Adrenal gland (tissue), 9 donors: ENCODE measurements at regions not wholly inside any gene's neighbourhood (a gene's known extent, or its start where the extent isn't known, plus 50 kb on each side); places are given as distances from the start of the nearest gene placed in this dataset.

Experiments used
- DNase-seq, 7 donors: peaks; one replicate each; pipeline ENCODE4 v3.0.0-alpha.2; 2019 to 2020
- H3K27ac ChIP-seq, 5 donors: fragments of 200-600 bp; sonication (generic) in 4 of 5; 1 replicate in 3 of 5; 2 replicates in 2 of 5; pipeline versions ENCODE4 v1.5.1 to v1.8.0; 2016 to 2020; ENCODE audit warnings: mild to moderate bottlenecking in 1 of 5
- H3K27me3 ChIP-seq: fragments of 200-600 bp; 2 replicates; pipeline ENCODE4 v1.8.0; 2021
- H3K36me3 ChIP-seq, 2 donors: fragments of 200-600 bp; replicated peaks in 1 of 2; 1 replicate in 1 of 2; 2 replicates in 1 of 2; pipeline versions ENCODE4 v1.5.1 to v1.8.0; 2018 to 2022
- H3K4me1 ChIP-seq, 2 donors: fragments of 200-600 bp; replicated peaks in 1 of 2; 1 replicate in 1 of 2; 2 replicates in 1 of 2; pipeline versions ENCODE4 v1.5.1 to v1.8.0; 2018 to 2021
- H3K4me3 ChIP-seq, 4 donors: fragments of 200-600 bp; sonication (generic) in 3 of 4; one replicate each; pipeline ENCODE4 v1.5.1; 2016 to 2018
- H3K9me3 ChIP-seq, 3 donors: fragments of 200-600 bp; sonication (generic) in 1 of 3; replicated peaks in 1 of 3; 1 replicate in 2 of 3; 2 replicates in 1 of 3; pipeline versions ENCODE4 v1.5.1 to v1.8.0; 2016 to 2021
- CTCF ChIP-seq, 6 experiments: fragments of 450-650 bp in 4 of 6; fragments of 200-600 bp in 2 of 6; sonication (generic) in 1 of 6; IDR thresholded peaks; 1 replicate in 5 of 6; 2 replicates in 1 of 6; pipeline versions ENCODE4 v1.5.1 to v1.8.0; 2016 to 2021; ENCODE audit warnings: antibody characterized with exemption in 6 of 6, mild to moderate bottlenecking in 2 of 6, moderate library complexity in 1 of 6
- POLR2A ChIP-seq, 2 donors: fragments of 450-650 bp; IDR thresholded peaks; one replicate each; pipeline ENCODE4 v1.6.1; 2017; ENCODE audit warnings: antibody characterized with exemption in 2 of 2, mild to moderate bottlenecking in 2 of 2, moderate library complexity in 1 of 2
- WGBS, 4 donors: extraction: QIAGEN DNeasy Blood & Tissue Kit in 2 of 4; methylation state at CpG; one replicate each; pipeline versions ENCODE4 v1.1.5 to v1.1.7; 2013 to 2017; 5-methylcytosine and 5-hydroxymethylcytosine counted together
- intact Hi-C, 2 donors: fragments of 100-400 bp; cut with DNase I; formaldehyde crosslinking; loops; one replicate each; pipeline versions ENCODE4 v1.14.1 to v1.15.0; 2022 to 2023
- donor health status: healthy with polysubstance abuse.
- donor health status: Bipolar disorder and iron deficiency.
- donor health status: DM: yes; HTN: yes; CAD: no.
- donor health status: DM: no; HTN: no; CAD: no.
- donor health status: DM: no; HTN: no; CAD: no.

GRCh38 chr6:40195428-40196134 lies 261.3 kb upstream of the MOCS1 start:
- Histone ChIP-seq H3K27me3 (no peaks in the 10 kb centered on the region), H3K4me1 (no peaks in the 10 kb centered on the region), H3K27ac (no peak overlapping the region), H3K9me3 (no peaks in the 10 kb centered on the region), H3K36me3 (no peaks in the 10 kb centered on the region), H3K4me3 (no peak overlapping the region)
- no peak for DNase-seq
- intact Hi-C loops: no loop called here
- 71 to 88% (median 81%) methylated on average over 11 of the region's 11 CpGs for WGBS, 4 donors
- TF ChIP-seq POLR2A (IDR thresholded peaks at IDR 0.05) (no peak), CTCF (IDR thresholded peaks at IDR 0.05) (no peak)

DNA sequence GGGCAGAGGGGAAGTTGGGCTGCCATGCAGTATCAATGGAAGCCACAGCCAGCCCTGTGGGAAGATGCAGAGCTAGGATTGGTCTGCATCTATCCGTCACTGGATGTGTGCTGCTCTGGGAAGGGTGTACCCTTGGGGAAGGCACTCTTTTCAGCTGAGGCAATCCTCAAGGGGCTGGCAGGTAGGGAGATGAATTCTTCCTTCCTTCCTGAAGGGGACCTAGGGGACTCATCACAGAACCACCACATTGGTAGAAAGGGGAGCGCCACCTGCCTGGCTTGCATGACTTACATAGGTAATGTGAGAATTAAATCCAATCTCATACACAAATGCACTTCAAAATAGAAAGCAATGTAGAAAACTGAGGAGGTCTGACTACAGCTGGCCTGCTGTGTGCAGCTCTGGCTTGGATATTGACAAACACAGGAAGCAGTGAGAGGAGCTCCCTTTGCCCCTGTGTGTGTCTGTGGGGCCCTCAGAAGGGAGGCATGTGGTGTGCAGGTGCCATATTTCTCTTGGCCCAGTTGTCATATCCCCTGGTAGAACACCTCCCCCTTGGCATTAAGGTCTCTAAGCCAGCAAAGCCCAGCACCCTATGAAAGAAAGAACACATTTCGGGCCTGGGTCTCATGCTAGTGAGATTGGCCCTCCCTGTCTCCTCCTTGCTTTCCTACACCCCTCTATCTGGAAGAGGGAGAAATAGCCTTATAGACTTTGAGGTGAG lies 260.3 kb upstream of the MOCS1 start:
- H3K9me3 ChIP-seq: no peaks in the 10 kb centered on the region
- H3K4me3 ChIP-seq: no peak overlapping the region
- no peaks in the 10 kb centered on the region for H3K27me3 ChIP-seq
- H3K4me1 ChIP-seq: no peaks in the 10 kb centered on the region
- DNase-seq: no peak
- H3K27ac ChIP-seq: no peak overlapping the region
- no peaks in the 10 kb centered on the region for H3K36me3 ChIP-seq
- TF ChIP-seq CTCF (IDR thresholded peaks at IDR 0.05): no peak
- TF ChIP-seq POLR2A (IDR thresholded peaks at IDR 0.05): no peak
- intact Hi-C loops: no loop called here
- WGBS, 4 donors: 80 to 97% (median 92%) methylated on average over 2 to 3 of the region's 3 CpGs

- intact Hi-C loops: no loop called here
- no peak overlapping the region for H3K4me3 ChIP-seq
- DNase-seq: no peak
- no peak overlapping the region for H3K27ac ChIP-seq
- H3K27me3 ChIP-seq: no peaks in the 10 kb centered on the region
- H3K9me3 ChIP-seq: no peaks in the 10 kb centered on the region
- H3K4me1 ChIP-seq: no peaks in the 10 kb centered on the region
- whole genome bisulfite sequencing, 4 donors: 59 to 78% (median 66%) methylated on average over 2 to 4 of the region's 4 CpGs
- no peaks in the 10 kb centered on the region for H3K36me3 ChIP-seq
- no peak for TF ChIP-seq CTCF (IDR thresholded peaks at IDR 0.05)
- TF ChIP-seq POLR2A (IDR thresholded peaks at IDR 0.05): no peak
Measured at GRCh38 chr6:40192516-40192915, 258.3 kb upstream of the MOCS1 start.

- H3K27ac ChIP-seq: no peak overlapping the region
- TF ChIP-seq POLR2A (IDR thresholded peaks at IDR 0.05) (no peak), CTCF (IDR thresholded peaks at IDR 0.05) (no peak)
- 68 to 71% (median 70%) methylated on average over 1 of the region's 1 CpG for WGBS, 4 donors
- no peaks in the 10 kb centered on the region for H3K4me1 ChIP-seq
- peaks cover 0 to 2% (median 0%) of the 10 kb centered on the region in 3 donors for H3K9me3 ChIP-seq
- no peaks in the 10 kb centered on the region for H3K36me3 ChIP-seq
- H3K4me3 ChIP-seq: no peak overlapping the region
- intact Hi-C loops: no loop called here
- DNase-seq: no peak
- no peaks in the 10 kb centered on the region for H3K27me3 ChIP-seq
Measured at GRCh38 chr6:40188931-40189330, 254.7 kb upstream of the MOCS1 start.
